Endodermal cell (in vitro differentiated cells): ENCODE measurements at regions not wholly inside any gene's neighbourhood (a gene's known extent, or its start where the extent isn't known, plus 50 kb on each side); places are given as distances from the start of the nearest gene placed in this dataset.

Experiments used
- DNase-seq: peaks from one replicate; pipeline ENCODE4 v3.0.0-alpha.2; 2017
- H3K27ac ChIP-seq: 2 replicates; pipeline ENCODE4 v1.5.1; 2013; ENCODE audit warnings: mild to moderate bottlenecking, low read depth, low read length, moderate library complexity
- H3K27me3 ChIP-seq: 2 replicates; pipeline ENCODE4 v1.6.1; 2013; ENCODE audit warnings: mild to moderate bottlenecking, low read length, moderate library complexity; ENCODE audit not compliant: insufficient read depth, control insufficient read depth, poor library complexity, severe bottlenecking
- H3K36me3 ChIP-seq: 2 replicates; pipeline ENCODE4 v1.7.0; 2013; ENCODE audit warnings: mild to moderate bottlenecking, low read length, moderate library complexity; ENCODE audit not compliant: control insufficient read depth, insufficient read depth
- H3K4me1 ChIP-seq: one replicate; pipeline ENCODE4 v1.7.0; 2013; ENCODE audit warnings: low read length; ENCODE audit not compliant: control insufficient read depth, insufficient read depth
- H3K4me3 ChIP-seq: 2 replicates; pipeline ENCODE4 v1.5.1; 2013; ENCODE audit warnings: mild to moderate bottlenecking, low read length, moderate library complexity
- H3K9ac ChIP-seq: 2 replicates; pipeline ENCODE4 v1.6.1; 2013; ENCODE audit warnings: mild to moderate bottlenecking, low read length, moderate library complexity; ENCODE audit not compliant: poor library complexity, severe bottlenecking; ENCODE audit errors: extremely low read depth
- H3K9me3 ChIP-seq: 2 replicates; pipeline ENCODE4 v1.6.1; 2013; ENCODE audit warnings: mild to moderate bottlenecking, low read length, moderate library complexity; ENCODE audit not compliant: control insufficient read depth
- H3K27ac Mint-ChIP-seq: 2 replicates; pipeline ENCODE4 v1.8.0; 2020; ENCODE audit warnings: mixed read lengths
- H3K27me3 Mint-ChIP-seq: 2 replicates; pipeline ENCODE4 v1.8.0; 2021; ENCODE audit warnings: mild to moderate bottlenecking, mixed read lengths; ENCODE audit not compliant: insufficient read depth
- H3K36me3 Mint-ChIP-seq: 2 replicates; pipeline ENCODE4 v1.8.0; 2020; ENCODE audit warnings: low read depth, mixed read lengths
- H3K4me1 Mint-ChIP-seq: 2 replicates; pipeline ENCODE4 v1.8.0; 2020; ENCODE audit warnings: mixed read lengths
- H3K4me3 Mint-ChIP-seq: 2 replicates; pipeline ENCODE4 v1.8.0; 2020; ENCODE audit warnings: mild to moderate bottlenecking, moderate library complexity, mixed read lengths
- H3K9me3 Mint-ChIP-seq: 2 replicates; pipeline ENCODE4 v1.8.0; 2020; ENCODE audit warnings: mild to moderate bottlenecking, mixed read lengths
- WGBS, 2 experiments: methylation state at CpG; one replicate each; pipeline versions ENCODE4 v1.1.5 to v1.1.7; 2013; ENCODE audit warnings: missing lambda C conversion rate in 2 of 2, mixed read lengths in 1 of 2; ENCODE audit not compliant: insufficient coverage in 1 of 2, insufficient read length in 1 of 2; 5-methylcytosine and 5-hydroxymethylcytosine counted together
- TF ChIP-seq, protein P1 (sequence below): fragments of 200-600 bp; sonication (generic); conservative IDR thresholded peaks from 2 replicates; pipeline ENCODE4 v1.5.0; 2021; ENCODE audit warnings: antibody characterized with exemption, mild to moderate bottlenecking

- no peak overlapping the region for H3K4me3 ChIP-seq
- no peak overlapping the region for H3K27ac ChIP-seq
- Mint-ChIP-seq H3K4me1 (peaks cover 4% of the 10 kb centered on the region), H3K36me3 (no peaks in the 10 kb centered on the region), H3K27me3 (peaks cover 30% of the 10 kb centered on the region), H3K9me3 (peaks cover 4% of the 10 kb centered on the region), H3K27ac (no peak overlapping the region), H3K4me3 (no peak overlapping the region)
- TF ChIP-seq, protein P1, sequence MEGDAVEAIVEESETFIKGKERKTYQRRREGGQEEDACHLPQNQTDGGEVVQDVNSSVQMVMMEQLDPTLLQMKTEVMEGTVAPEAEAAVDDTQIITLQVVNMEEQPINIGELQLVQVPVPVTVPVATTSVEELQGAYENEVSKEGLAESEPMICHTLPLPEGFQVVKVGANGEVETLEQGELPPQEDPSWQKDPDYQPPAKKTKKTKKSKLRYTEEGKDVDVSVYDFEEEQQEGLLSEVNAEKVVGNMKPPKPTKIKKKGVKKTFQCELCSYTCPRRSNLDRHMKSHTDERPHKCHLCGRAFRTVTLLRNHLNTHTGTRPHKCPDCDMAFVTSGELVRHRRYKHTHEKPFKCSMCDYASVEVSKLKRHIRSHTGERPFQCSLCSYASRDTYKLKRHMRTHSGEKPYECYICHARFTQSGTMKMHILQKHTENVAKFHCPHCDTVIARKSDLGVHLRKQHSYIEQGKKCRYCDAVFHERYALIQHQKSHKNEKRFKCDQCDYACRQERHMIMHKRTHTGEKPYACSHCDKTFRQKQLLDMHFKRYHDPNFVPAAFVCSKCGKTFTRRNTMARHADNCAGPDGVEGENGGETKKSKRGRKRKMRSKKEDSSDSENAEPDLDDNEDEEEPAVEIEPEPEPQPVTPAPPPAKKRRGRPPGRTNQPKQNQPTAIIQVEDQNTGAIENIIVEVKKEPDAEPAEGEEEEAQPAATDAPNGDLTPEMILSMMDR = no peak
- H3K9me3 ChIP-seq = no peaks in the 10 kb centered on the region
- H3K9ac ChIP-seq = no peak overlapping the region
- peaks cover 4% of the 10 kb centered on the region for H3K27me3 ChIP-seq
- no peak for DNase-seq
- 92 to 100% methylated on average over 1 to 2 of the region's 2 CpGs for WGBS, 2 experiments
- no peaks in the 10 kb centered on the region for H3K4me1 ChIP-seq
- no peaks in the 10 kb centered on the region for H3K36me3 ChIP-seq
These were observed 400.4 kb upstream of the IMPG1 start for GRCh38 chr6:76472858-76473257.

GRCh38 chr6:76466286-76466685 lies 393.8 kb upstream of the IMPG1 start:
- peaks cover 14% of the 10 kb centered on the region for H3K9me3 ChIP-seq
- WGBS, 2 experiments = 71 to 90% methylated on average over 1 to 4 of the region's 4 CpGs
- H3K9ac ChIP-seq = no peak overlapping the region
- H3K4me1 Mint-ChIP-seq = peaks cover 4% of the 10 kb centered on the region
- no peaks in the 10 kb centered on the region for H3K27me3 ChIP-seq
- H3K4me3 ChIP-seq = no peak overlapping the region
- no peak overlapping the region for H3K27ac Mint-ChIP-seq
- no peaks in the 10 kb centered on the region for H3K27me3 Mint-ChIP-seq
- no peaks in the 10 kb centered on the region for H3K36me3 ChIP-seq
- H3K36me3 Mint-ChIP-seq = no peaks in the 10 kb centered on the region
- H3K9me3 Mint-ChIP-seq = peaks cover 11% of the 10 kb centered on the region
- H3K27ac ChIP-seq = no peak overlapping the region
- H3K4me1 ChIP-seq = no peaks in the 10 kb centered on the region
- DNase-seq = no peak
- H3K4me3 Mint-ChIP-seq = no peak overlapping the region
- TF ChIP-seq, protein P1 = no peak

GRCh38 chr6:76465410-76465809 lies 392.9 kb upstream of the IMPG1 start:
- no peak overlapping the region for H3K4me3 Mint-ChIP-seq
- peaks cover 23% of the 10 kb centered on the region for H3K9me3 ChIP-seq
- H3K4me1 Mint-ChIP-seq = no peaks in the 10 kb centered on the region

More at GRCh38 chr6:76465410-76465809, 392.9 kb upstream of the IMPG1 start:
- Histone ChIP-seq H3K9ac (no peak overlapping the region), H3K4me1 (no peaks in the 10 kb centered on the region), H3K4me3 (no peak overlapping the region), H3K27me3 (no peaks in the 10 kb centered on the region), H3K36me3 (no peaks in the 10 kb centered on the region), H3K27ac (no peak overlapping the region)
- TF ChIP-seq, protein P1 = no peak
- no peak for DNase-seq
- H3K27ac Mint-ChIP-seq = no peak overlapping the region
- peaks cover 20% of the 10 kb centered on the region for H3K9me3 Mint-ChIP-seq
- H3K36me3 Mint-ChIP-seq = no peaks in the 10 kb centered on the region
- H3K27me3 Mint-ChIP-seq = no peaks in the 10 kb centered on the region
